PFSK-1 (cell line): ENCODE measurements at regions not wholly inside any gene's neighbourhood (a gene's known extent, or its start where the extent isn't known, plus 50 kb on each side); places are given as distances from the start of the nearest gene placed in this dataset.

ENCODE experiments used
- POLR2AphosphoS5 ChIP-seq: IDR thresholded peaks from 2 replicates; pipeline ENCODE4 v1.6.1; 2012; ENCODE audit warnings: low read depth, mild to moderate bottlenecking, control low read depth, low read length, moderate library complexity
- REST ChIP-seq, 2 experiments: IDR thresholded peaks; 2 replicates each; pipeline versions ENCODE4 v1.6.1 to v1.8.0; 2011 to 2012; ENCODE audit warnings: low read depth in 2 of 2, low read length in 2 of 2, control low read depth in 1 of 2, inconsistent platforms in 1 of 2, mild to moderate bottlenecking in 1 of 2, moderate library complexity in 1 of 2; ENCODE audit not compliant: insufficient read depth in 1 of 2
- SIN3A ChIP-seq: IDR thresholded peaks from 2 replicates; pipeline ENCODE4 v1.6.1; 2012; ENCODE audit warnings: mild to moderate bottlenecking, low read length, moderate library complexity, borderline replicate concordance; ENCODE audit not compliant: insufficient read depth
- TAF1 ChIP-seq: IDR thresholded peaks from 2 replicates; pipeline ENCODE4 v1.6.1; 2012; ENCODE audit warnings: low read length, control low read depth, borderline replicate concordance; ENCODE audit not compliant: insufficient read depth

- TF ChIP-seq REST (IDR thresholded peaks at IDR 0.05; ENCODE audit: insufficient read depth in 1 of 2, low read depth in 2 of 2, low read length in 2 of 2) (no peak), POLR2AphosphoS5 (no peak), TAF1 (no peak), SIN3A (no peak)
These were observed 492.3 kb downstream of the PREX1 start for GRCh38 chr20:48335308-48336050.
